Thyroid gland (tissue), 4 donors: ENCODE measurements at regions not wholly inside any gene's neighbourhood (a gene's known extent, or its start where the extent isn't known, plus 50 kb on each side); places are given as distances from the start of the nearest gene placed in this dataset.

Experiments used
- POLR2A ChIP-seq, 2 donors: fragments of 450-650 bp; IDR thresholded peaks; one replicate each; pipeline ENCODE4 v1.6.1; 2017; ENCODE audit warnings: antibody characterized with exemption in 2 of 2, mild to moderate bottlenecking in 2 of 2, moderate library complexity in 1 of 2
- TF ChIP-seq, protein P1 (sequence below), 6 experiments: fragments of 200-600 bp in 3 of 6; fragments of 450-650 bp in 3 of 6; sonication (generic) in 3 of 6; IDR thresholded peaks; one replicate each; pipeline ENCODE4 v1.5.1; 2016 to 2019; ENCODE audit warnings: antibody characterized with exemption in 6 of 6, mild to moderate bottlenecking in 2 of 6, inconsistent platforms in 1 of 6, moderate library complexity in 1 of 6

DNA sequence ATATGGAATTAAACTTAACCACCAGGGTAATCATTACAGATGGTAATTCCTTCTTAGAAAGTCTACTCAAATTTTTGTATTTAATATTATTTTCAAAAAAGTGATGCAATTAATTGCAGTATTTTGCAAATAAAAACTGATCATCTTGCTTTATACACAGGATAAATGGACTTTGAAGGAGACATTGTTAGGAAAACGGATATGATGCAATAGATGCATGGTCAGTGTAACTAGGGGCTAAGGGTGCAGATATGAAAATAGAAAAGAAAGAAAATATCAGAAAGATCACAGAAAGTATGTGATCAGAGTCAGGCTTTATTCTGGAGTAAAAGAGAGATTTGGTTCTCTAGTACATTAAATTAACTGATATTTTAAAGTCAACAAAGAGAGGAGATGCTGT lies 401.7 kb downstream of the TLL1 start:
- TF ChIP-seq, protein P1, sequence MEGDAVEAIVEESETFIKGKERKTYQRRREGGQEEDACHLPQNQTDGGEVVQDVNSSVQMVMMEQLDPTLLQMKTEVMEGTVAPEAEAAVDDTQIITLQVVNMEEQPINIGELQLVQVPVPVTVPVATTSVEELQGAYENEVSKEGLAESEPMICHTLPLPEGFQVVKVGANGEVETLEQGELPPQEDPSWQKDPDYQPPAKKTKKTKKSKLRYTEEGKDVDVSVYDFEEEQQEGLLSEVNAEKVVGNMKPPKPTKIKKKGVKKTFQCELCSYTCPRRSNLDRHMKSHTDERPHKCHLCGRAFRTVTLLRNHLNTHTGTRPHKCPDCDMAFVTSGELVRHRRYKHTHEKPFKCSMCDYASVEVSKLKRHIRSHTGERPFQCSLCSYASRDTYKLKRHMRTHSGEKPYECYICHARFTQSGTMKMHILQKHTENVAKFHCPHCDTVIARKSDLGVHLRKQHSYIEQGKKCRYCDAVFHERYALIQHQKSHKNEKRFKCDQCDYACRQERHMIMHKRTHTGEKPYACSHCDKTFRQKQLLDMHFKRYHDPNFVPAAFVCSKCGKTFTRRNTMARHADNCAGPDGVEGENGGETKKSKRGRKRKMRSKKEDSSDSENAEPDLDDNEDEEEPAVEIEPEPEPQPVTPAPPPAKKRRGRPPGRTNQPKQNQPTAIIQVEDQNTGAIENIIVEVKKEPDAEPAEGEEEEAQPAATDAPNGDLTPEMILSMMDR (IDR thresholded peaks at IDR 0.05) = no peak
- TF ChIP-seq POLR2A (IDR thresholded peaks at IDR 0.05) = no peak
